Kidney epithelial cell (primary cell): ENCODE measurements at regions not wholly inside any gene's neighbourhood (a gene's known extent, or its start where the extent isn't known, plus 50 kb on each side); places are given as distances from the start of the nearest gene placed in this dataset.

Experiments
- DNase-seq: peaks from one replicate; pipeline ENCODE4 v3.0.0-alpha.2; 2010; ENCODE audit warnings: low read depth
- H3K27me3 ChIP-seq: 2 replicates; pipeline ENCODE4 v1.6.0; 2011; ENCODE audit warnings: low read length; ENCODE audit not compliant: control insufficient read depth, insufficient read depth
- H3K36me3 ChIP-seq: 2 replicates; pipeline ENCODE4 v1.5.1; 2011; ENCODE audit warnings: low read length; ENCODE audit not compliant: control insufficient read depth, insufficient read depth
- H3K4me3 ChIP-seq: 2 replicates; pipeline ENCODE4 v1.5.1; 2011; ENCODE audit warnings: low read depth, mild to moderate bottlenecking, control low read depth, low read length
- TF ChIP-seq, protein P1 (sequence below): IDR thresholded peaks from 2 replicates; pipeline ENCODE4 v1.5.1; 2011; ENCODE audit warnings: mild to moderate bottlenecking, moderate library complexity, low read length, control low read depth, inconsistent platforms; ENCODE audit not compliant: insufficient read depth, poor library complexity, severe bottlenecking

DNA sequence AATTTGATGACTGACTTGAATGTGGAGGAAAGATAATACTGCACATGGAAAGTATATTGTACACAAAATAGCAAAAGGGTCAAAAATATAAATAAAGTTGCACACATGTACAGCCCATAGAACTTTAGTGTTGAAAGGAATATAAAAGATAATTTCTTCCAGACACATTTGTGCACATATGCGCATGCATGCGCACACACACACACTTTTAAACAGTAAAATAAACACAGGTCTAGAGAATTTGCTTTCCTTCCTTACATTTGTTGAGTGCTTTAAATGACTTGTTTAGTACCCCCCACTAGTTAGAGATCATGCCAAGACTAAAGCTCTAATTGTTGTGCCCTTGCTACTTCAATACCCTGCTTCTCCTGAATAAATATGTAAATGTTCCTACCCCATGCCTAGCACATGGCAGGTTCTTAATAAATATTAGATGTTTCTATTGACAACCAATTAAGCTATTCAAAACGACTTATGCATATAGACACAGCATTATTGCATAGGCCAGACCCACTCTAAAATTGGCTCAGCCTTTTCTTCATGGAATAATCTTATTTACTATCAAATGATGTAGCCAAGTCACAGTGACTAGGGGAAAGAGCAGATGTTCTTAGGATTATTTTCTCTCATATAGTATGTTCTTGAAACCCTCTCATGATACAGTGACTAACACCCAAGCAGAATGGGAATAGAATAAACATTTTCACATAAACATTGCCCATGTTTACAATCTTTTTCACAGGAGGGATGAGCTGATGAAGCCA, 165.5 kb upstream of the ACVR2A start:
- H3K27me3 ChIP-seq = no peaks in the 10 kb centered on the region
- TF ChIP-seq, protein P1, sequence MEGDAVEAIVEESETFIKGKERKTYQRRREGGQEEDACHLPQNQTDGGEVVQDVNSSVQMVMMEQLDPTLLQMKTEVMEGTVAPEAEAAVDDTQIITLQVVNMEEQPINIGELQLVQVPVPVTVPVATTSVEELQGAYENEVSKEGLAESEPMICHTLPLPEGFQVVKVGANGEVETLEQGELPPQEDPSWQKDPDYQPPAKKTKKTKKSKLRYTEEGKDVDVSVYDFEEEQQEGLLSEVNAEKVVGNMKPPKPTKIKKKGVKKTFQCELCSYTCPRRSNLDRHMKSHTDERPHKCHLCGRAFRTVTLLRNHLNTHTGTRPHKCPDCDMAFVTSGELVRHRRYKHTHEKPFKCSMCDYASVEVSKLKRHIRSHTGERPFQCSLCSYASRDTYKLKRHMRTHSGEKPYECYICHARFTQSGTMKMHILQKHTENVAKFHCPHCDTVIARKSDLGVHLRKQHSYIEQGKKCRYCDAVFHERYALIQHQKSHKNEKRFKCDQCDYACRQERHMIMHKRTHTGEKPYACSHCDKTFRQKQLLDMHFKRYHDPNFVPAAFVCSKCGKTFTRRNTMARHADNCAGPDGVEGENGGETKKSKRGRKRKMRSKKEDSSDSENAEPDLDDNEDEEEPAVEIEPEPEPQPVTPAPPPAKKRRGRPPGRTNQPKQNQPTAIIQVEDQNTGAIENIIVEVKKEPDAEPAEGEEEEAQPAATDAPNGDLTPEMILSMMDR = no peak
- H3K36me3 ChIP-seq = no peaks in the 10 kb centered on the region
- no peak for DNase-seq
- no peak overlapping the region for H3K4me3 ChIP-seq

DNA sequence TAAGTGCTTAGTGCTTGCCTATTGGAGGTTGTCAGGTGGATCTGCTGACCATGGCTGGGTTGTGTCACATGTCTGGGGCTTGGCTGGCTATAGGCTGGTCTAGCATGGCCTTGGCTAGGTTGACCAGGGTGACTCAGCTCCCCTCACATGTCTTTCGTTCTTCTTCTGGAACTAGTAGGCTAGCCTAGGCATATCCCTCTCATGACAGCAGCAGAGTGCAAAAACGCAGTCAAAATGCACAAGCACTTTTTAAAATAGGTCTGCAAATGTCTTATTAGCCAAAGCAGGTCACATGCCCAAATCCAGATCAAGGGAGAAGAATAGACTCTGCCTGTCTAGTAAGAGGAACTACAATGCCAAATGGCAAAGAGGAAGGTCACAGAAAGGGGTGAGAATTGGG, 179.7 kb upstream of the ACVR2A start:
- no peak overlapping the region for H3K4me3 ChIP-seq
- H3K36me3 ChIP-seq = no peaks in the 10 kb centered on the region
- H3K27me3 ChIP-seq = no peaks in the 10 kb centered on the region
- DNase-seq = no peak
- TF ChIP-seq, protein P1 = no peak

DNA sequence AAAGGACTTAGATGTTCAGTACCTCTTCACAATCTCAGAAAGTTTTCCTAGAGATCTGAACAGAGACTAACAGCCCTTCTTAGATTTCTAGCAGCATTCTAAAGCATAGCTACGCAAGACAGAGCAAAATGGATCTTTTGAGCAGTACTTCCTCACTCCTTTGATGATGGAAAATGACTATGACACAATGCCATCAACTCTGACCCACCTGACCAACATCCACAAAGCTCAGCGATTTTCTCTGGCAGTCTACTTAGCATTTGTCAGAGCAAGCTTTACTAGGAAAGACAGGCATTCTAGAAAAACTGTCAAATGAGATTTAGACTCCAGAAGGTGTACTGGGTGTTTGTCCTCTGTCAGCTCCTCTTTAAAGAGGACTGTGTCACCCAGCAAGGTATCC, 180.9 kb upstream of the ACVR2A start:
- no peak overlapping the region for H3K4me3 ChIP-seq
- DNase-seq = no peak
- TF ChIP-seq, protein P1 = no peak
- no peaks in the 10 kb centered on the region for H3K27me3 ChIP-seq
- no peaks in the 10 kb centered on the region for H3K36me3 ChIP-seq

DNA sequence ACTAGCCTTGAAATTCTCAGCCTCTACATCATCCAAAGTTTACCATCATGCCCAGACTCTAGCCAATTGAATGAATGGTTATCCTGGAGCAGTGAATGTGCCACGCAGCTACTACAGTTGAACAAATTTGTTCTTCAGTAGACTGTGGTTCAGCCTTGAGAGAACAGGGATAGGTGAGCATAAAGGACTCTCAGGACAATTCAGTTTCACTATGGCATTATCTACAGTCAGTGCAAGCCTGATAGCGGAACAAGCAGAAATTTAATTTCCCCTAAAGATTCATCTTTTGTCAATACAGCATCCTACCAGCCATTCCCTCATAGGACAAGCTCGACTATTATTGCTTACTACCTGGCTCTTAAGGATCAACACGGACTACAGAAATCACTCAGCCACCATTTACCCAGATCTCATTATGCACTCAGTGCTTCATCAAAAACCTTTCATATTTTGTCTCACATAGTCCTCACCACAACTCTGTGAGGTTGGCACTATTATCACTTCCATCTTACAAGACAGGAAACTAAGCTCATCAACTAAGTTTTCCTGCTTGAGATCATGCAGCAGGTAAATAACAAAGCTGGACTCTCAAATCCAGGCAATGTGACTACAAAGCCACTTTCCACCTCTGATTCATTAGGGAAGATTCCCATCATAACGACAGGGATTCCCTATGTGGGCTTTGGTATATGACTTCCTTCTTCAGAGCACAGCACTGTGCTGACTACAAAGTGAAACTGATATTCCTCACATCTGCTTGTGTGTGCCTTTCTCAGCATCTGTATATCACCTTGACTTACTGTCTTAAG, 181.5 kb upstream of the ACVR2A start:
- no peak for DNase-seq
- TF ChIP-seq, protein P1 = no peak
- no peaks in the 10 kb centered on the region for H3K36me3 ChIP-seq
- no peaks in the 10 kb centered on the region for H3K27me3 ChIP-seq
- H3K4me3 ChIP-seq = no peak overlapping the region

DNA sequence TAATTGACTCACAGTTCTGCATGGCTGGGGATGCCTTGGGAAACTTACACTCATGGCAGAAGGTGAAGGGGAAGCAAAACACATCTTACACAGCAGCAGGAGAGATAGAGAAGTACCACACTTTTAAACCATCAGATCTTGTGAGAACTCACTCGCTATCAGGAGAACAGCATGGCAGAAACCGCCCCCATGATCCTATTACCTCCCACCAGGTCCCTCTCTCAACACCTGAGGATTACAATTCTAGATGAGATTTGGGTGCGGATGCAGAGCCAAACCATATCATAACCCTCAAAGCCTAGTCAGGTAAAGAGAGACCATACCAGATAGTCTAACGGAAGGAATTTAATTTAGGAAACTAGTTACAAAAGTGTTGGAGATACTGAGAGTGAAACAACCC, 182.6 kb upstream of the ACVR2A start:
- TF ChIP-seq, protein P1 = no peak
- DNase-seq = no peak
- no peak overlapping the region for H3K4me3 ChIP-seq
- H3K27me3 ChIP-seq = no peaks in the 10 kb centered on the region
- no peaks in the 10 kb centered on the region for H3K36me3 ChIP-seq
